ENCODE measurements at regions not wholly inside any gene's neighbourhood (a gene's known extent, or its start where the extent isn't known, plus 50 kb on each side); places are given as distances from the start of the nearest gene placed in this dataset.
A peak's percentile ranks its signal among the peaks of the same experiment; 100 is the strongest.
"Not testable (repeated sequence)": the region's sequence is repeated elsewhere in the genome, so short reads cannot be mapped to it uniquely, and the experiment has no call there.

- no peak for DNase-seq
Observed at GRCh38 chr10:28186887-28187578, 115.8 kb downstream of the MPP7 start.

- no peak for DNase-seq
Observed at GRCh38 chr10:28186461-28186860, 116.4 kb downstream of the MPP7 start.

- DNase-seq, result no peak
Observed at GRCh38 chr10:28184810-28185209, 118.1 kb downstream of the MPP7 start.

GRCh38 chr10:28181478-28182096 is 121.3 kb downstream of the MPP7 start:
- DNase-seq, result no peak

- no peak for DNase-seq
Observed at GRCh38 chr10:28180654-28181053, 122.2 kb downstream of the MPP7 start.

- DNase-seq, result no peak
Observed at GRCh38 chr10:28179743-28180099, 123.1 kb downstream of the MPP7 start.

GRCh38 chr10:28179006-28179742 is 123.7 kb downstream of the MPP7 start:
- DNase-seq, result peak in 1 of 2 donors; percentile 32

- peak in 1 of 2 donors; percentile 24 for DNase-seq
Observed at GRCh38 chr10:28177944-28178637, 124.8 kb downstream of the MPP7 start.

- DNase-seq, result not testable (repeated sequence)
Observed at GRCh38 chr10:28176498-28176897, 126.4 kb downstream of the MPP7 start.

GRCh38 chr10:28172223-28172610 is 130.6 kb downstream of the MPP7 start:
- no peak for DNase-seq

- no peak for DNase-seq
Observed at GRCh38 chr10:28171468-28172222, 131.2 kb downstream of the MPP7 start.

- DNase-seq, result no peak
Observed at GRCh38 chr10:28169525-28169924, 133.3 kb downstream of the MPP7 start.

- DNase-seq, result no peak
Observed at GRCh38 chr10:28160866-28161405, 141.9 kb downstream of the MPP7 start.

- DNase-seq, result no peak
Observed at GRCh38 chr10:28157379-28157778, 145.5 kb downstream of the MPP7 start.

- no peak for DNase-seq
Observed at GRCh38 chr10:28155726-28156125, 147.1 kb downstream of the MPP7 start.

GRCh38 chr10:28151636-28152035 is 151.2 kb downstream of the MPP7 start:
- no peak for DNase-seq

GRCh38 chr10:28149746-28150145 is 150.9 kb upstream of the ODAD2 start:
- no peak for DNase-seq

- DNase-seq, result no peak
Observed at GRCh38 chr10:28147706-28148105, 148.8 kb upstream of the ODAD2 start.

GRCh38 chr10:28139138-28139537 is 140.3 kb upstream of the ODAD2 start:
- no peak for DNase-seq

- no peak for DNase-seq
Observed at GRCh38 chr10:28137907-28138880, 139.3 kb upstream of the ODAD2 start.

GRCh38 chr10:28135258-28135657 is 136.4 kb upstream of the ODAD2 start:
- DNase-seq, result no peak

All from stimulated activated CD4-positive, alpha-beta T cell treated with anti-CD3 and anti-CD28 coated beads, Interleukin-2, amount 100 ng/mL, for 24 hours (primary cell).